NT2/D1 (cell line): ENCODE measurements at regions not wholly inside any gene's neighbourhood (a gene's known extent, or its start where the extent isn't known, plus 50 kb on each side); places are given as distances from the start of the nearest gene placed in this dataset.

Experiments
- DNase-seq: peaks from one replicate; pipeline ENCODE4 v3.0.0-alpha.2; 2011; ENCODE audit warnings: low read depth, low spot score
- H3K27me3 ChIP-seq: 2 replicates; pipeline ENCODE4 v1.6.0; 2011; ENCODE audit warnings: mild to moderate bottlenecking; ENCODE audit not compliant: insufficient read length, insufficient read depth
- H3K36me3 ChIP-seq: 2 replicates; pipeline ENCODE4 v1.6.1; 2011; ENCODE audit warnings: mild to moderate bottlenecking, low read length, mixed read lengths; ENCODE audit not compliant: insufficient read depth, insufficient read length
- H3K4me1 ChIP-seq: 2 replicates; pipeline ENCODE4 v1.5.1; 2011; ENCODE audit not compliant: insufficient read depth, insufficient read length
- H3K4me3 ChIP-seq: 2 replicates; pipeline ENCODE4 v1.5.1; 2011; ENCODE audit warnings: low read depth; ENCODE audit not compliant: insufficient read length
- H3K9ac ChIP-seq: 2 replicates; pipeline ENCODE4 v1.6.0; 2011; ENCODE audit warnings: low read depth; ENCODE audit not compliant: insufficient read length
- H3K9me3 ChIP-seq: 2 replicates; pipeline ENCODE4 v1.5.1; 2011; ENCODE audit warnings: mild to moderate bottlenecking, low read length; ENCODE audit not compliant: insufficient read depth
- SUZ12 ChIP-seq: IDR thresholded peaks from 2 replicates; pipeline ENCODE4 v1.6.1; 2011; ENCODE audit not compliant: insufficient read length, insufficient read depth; ENCODE audit errors: extremely low read depth
- YY1 ChIP-seq: IDR thresholded peaks from 2 replicates; pipeline ENCODE4 v1.6.1; 2011; ENCODE audit not compliant: insufficient read length, insufficient read depth
- ZNF274 ChIP-seq: IDR thresholded peaks from 2 replicates; pipeline ENCODE4 v1.6.1; 2011; ENCODE audit warnings: mild to moderate bottlenecking, low read depth, low read length

GRCh38 chr6:16873698-16874097 lies 112.4 kb upstream of the ATXN1 start:
- DNase-seq = no peak
- peaks cover 3% of the 10 kb centered on the region for H3K4me1 ChIP-seq
- no peak overlapping the region for H3K4me3 ChIP-seq
- no peaks in the 10 kb centered on the region for H3K36me3 ChIP-seq
- TF ChIP-seq SUZ12 (no peak), YY1 (no peak), ZNF274 (no peak)
- no peak overlapping the region for H3K9ac ChIP-seq
- no peaks in the 10 kb centered on the region for H3K27me3 ChIP-seq
- H3K9me3 ChIP-seq = peaks cover 6% of the 10 kb centered on the region

GRCh38 chr6:16872543-16873235 lies 111.4 kb upstream of the ATXN1 start:
- DNase-seq = no peak
- Histone ChIP-seq H3K9ac (no peak overlapping the region), H3K36me3 (no peaks in the 10 kb centered on the region), H3K4me3 (no peak overlapping the region), H3K4me1 (peaks cover 3% of the 10 kb centered on the region), H3K27me3 (no peaks in the 10 kb centered on the region), H3K9me3 (no peaks in the 10 kb centered on the region)
- TF ChIP-seq YY1 (no peak), SUZ12 (no peak), ZNF274 (no peak)

GRCh38 chr6:16871047-16871446 lies 109.8 kb upstream of the ATXN1 start:
- TF ChIP-seq YY1 (no peak), SUZ12 (no peak), ZNF274 (no peak)
- Histone ChIP-seq H3K27me3 (no peaks in the 10 kb centered on the region), H3K9me3 (no peaks in the 10 kb centered on the region), H3K4me1 (peaks cover 3% of the 10 kb centered on the region), H3K4me3 (no peak overlapping the region), H3K9ac (no peak overlapping the region), H3K36me3 (no peaks in the 10 kb centered on the region)
- no peak for DNase-seq

- Histone ChIP-seq H3K9me3 (no peaks in the 10 kb centered on the region), H3K9ac (no peak overlapping the region), H3K27me3 (no peaks in the 10 kb centered on the region), H3K4me3 (no peak overlapping the region), H3K36me3 (no peaks in the 10 kb centered on the region), H3K4me1 (peaks cover 3% of the 10 kb centered on the region)
- DNase-seq = no peak
- TF ChIP-seq YY1 (no peak), SUZ12 (no peak)
Observed at GRCh38 chr6:16868968-16869367, 107.7 kb upstream of the ATXN1 start.

GRCh38 chr6:16857969-16858592 lies 96.8 kb upstream of the ATXN1 start:
- TF ChIP-seq ZNF274 = no peak
- no peak for TF ChIP-seq YY1
- no peak for TF ChIP-seq SUZ12
- Histone ChIP-seq H3K27me3 (no peaks in the 10 kb centered on the region), H3K4me1 (no peaks in the 10 kb centered on the region), H3K9ac (no peak overlapping the region), H3K4me3 (no peak overlapping the region), H3K9me3 (no peaks in the 10 kb centered on the region), H3K36me3 (no peaks in the 10 kb centered on the region)
- DNase-seq = no peak

GRCh38 chr6:16855460-16855859 lies 94.2 kb upstream of the ATXN1 start:
- no peaks in the 10 kb centered on the region for H3K36me3 ChIP-seq
- TF ChIP-seq SUZ12 = no peak
- TF ChIP-seq YY1 = no peak
- TF ChIP-seq ZNF274 = no peak
- no peaks in the 10 kb centered on the region for H3K27me3 ChIP-seq
- no peak overlapping the region for H3K9ac ChIP-seq
- H3K4me3 ChIP-seq = no peak overlapping the region
- H3K9me3 ChIP-seq = no peaks in the 10 kb centered on the region
- H3K4me1 ChIP-seq = no peaks in the 10 kb centered on the region
- no peak for DNase-seq

GRCh38 chr6:16854986-16855385 lies 93.7 kb upstream of the ATXN1 start:
- TF ChIP-seq YY1 = no peak
- TF ChIP-seq SUZ12 = no peak
- no peak for TF ChIP-seq ZNF274
- Histone ChIP-seq H3K4me1 (no peaks in the 10 kb centered on the region), H3K27me3 (no peaks in the 10 kb centered on the region), H3K36me3 (no peaks in the 10 kb centered on the region), H3K4me3 (no peak overlapping the region), H3K9ac (no peak overlapping the region), H3K9me3 (no peaks in the 10 kb centered on the region)
- DNase-seq = no peak
